Lower leg skin (tissue), 3 donors: ENCODE measurements at regions not wholly inside any gene's neighbourhood (a gene's known extent, or its start where the extent isn't known, plus 50 kb on each side); places are given as distances from the start of the nearest gene placed in this dataset.

Experiments used
- CTCF ChIP-seq, 3 donors: fragments of 450-650 bp; IDR thresholded peaks; one replicate each; pipeline ENCODE4 v1.5.1; 2016; ENCODE audit warnings: antibody characterized with exemption in 3 of 3, mild to moderate bottlenecking in 3 of 3, moderate library complexity in 2 of 3
- POLR2A ChIP-seq, 2 donors: fragments of 450-650 bp; IDR thresholded peaks; one replicate each; pipeline ENCODE4 v1.6.1; 2016 to 2017; ENCODE audit warnings: antibody characterized with exemption in 2 of 2, mild to moderate bottlenecking in 1 of 2, moderate library complexity in 1 of 2

GRCh38 chr5:104305602-104306001 is 743.0 kb upstream of the NUDT12 start:
- no peak for TF ChIP-seq POLR2A (IDR thresholded peaks at IDR 0.05)
- no peak for TF ChIP-seq CTCF (IDR thresholded peaks at IDR 0.05)
